Activated naive CD8-positive, alpha-beta T cell treated with anti-CD3 and anti-CD28 coated beads, Interleukin-2, amount 50 U/mL, for 24 hours (primary cell): ENCODE measurements at regions not wholly inside any gene's neighbourhood (a gene's known extent, or its start where the extent isn't known, plus 50 kb on each side); places are given as distances from the start of the nearest gene placed in this dataset.
"Not testable (repeated sequence)": the region's sequence is repeated elsewhere in the genome, so short reads cannot be mapped to it uniquely, and the experiment has no call there.

Source experiments
- ATAC-seq: fragments of 150-1000 bp; cut with Tn5 transposase; one replicate; pipeline ENCODE4 v1.10.0; 2021
- DNase-seq: peaks from one replicate; pipeline ENCODE4 v3.0.0; 2021
- H3K27ac Mint-ChIP-seq: one replicate; pipeline ENCODE4 v1.8.0; 2021; ENCODE audit warnings: mild to moderate bottlenecking, mixed read lengths
- H3K27me3 Mint-ChIP-seq: one replicate; pipeline ENCODE4 v1.8.0; 2021; ENCODE audit warnings: mixed read lengths
- H3K36me3 Mint-ChIP-seq: one replicate; pipeline ENCODE4 v1.8.0; 2021; ENCODE audit warnings: low read depth, mixed read lengths
- H3K4me1 Mint-ChIP-seq: one replicate; pipeline ENCODE4 v1.8.0; 2021; ENCODE audit warnings: mixed read lengths
- H3K4me3 Mint-ChIP-seq: one replicate; pipeline ENCODE4 v1.8.0; 2021; ENCODE audit warnings: mild to moderate bottlenecking, moderate library complexity, mixed read lengths
- H3K9me3 Mint-ChIP-seq: one replicate; pipeline ENCODE4 v1.8.0; 2021; ENCODE audit warnings: mixed read lengths

DNA sequence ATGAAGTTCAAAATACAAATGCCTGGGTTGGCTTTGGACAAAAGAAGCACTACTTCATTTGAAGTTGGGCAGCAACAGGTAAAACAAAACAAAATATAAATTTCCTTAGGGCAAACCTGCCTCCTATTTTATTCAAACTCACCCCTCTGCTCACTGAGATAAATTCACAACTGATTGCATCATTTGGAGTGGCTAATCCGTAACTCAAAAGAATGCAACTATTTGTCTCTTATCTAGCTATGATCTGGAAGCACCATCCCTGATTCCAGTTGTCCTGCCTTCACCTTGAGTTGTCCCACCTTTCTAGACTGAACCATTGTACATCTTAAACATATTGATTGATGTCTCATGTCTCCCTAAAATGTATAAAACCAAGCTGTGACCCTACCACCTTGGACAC, 145.0 kb downstream of the CCER1 start:
- no peak overlapping the region for H3K27ac Mint-ChIP-seq

DNA sequence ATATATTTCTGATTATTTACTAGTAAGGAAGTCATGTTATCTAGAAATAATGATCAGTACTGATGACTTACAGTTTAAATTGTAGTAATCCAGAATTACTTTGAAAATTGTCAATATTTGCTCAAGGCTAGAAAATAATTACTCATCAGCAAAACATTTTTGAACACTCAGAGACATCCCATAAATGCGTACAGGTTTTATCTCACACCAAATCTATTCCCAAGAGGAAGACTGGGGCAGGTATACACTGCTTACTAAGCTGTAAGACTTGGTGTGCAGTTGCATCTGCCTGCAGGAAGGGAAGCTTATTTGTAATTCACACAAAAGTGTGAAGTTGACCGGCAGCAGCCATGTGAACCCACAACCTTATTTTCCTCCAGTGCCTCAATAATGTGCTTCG, 146.4 kb downstream of the CCER1 start:
- DNase-seq = no peak
- no peak for ATAC-seq
- Mint-ChIP-seq H3K36me3 (no peaks in the 10 kb centered on the region), H3K4me3 (no peak overlapping the region), H3K27me3 (peaks cover 1% of the 10 kb centered on the region), H3K4me1 (no peaks in the 10 kb centered on the region), H3K27ac (no peak overlapping the region), H3K9me3 (no peaks in the 10 kb centered on the region)

More for the DNA sequence above, 145.0 kb downstream of the CCER1 start:
- Mint-ChIP-seq H3K4me3 (no peak overlapping the region), H3K9me3 (no peaks in the 10 kb centered on the region), H3K4me1 (no peaks in the 10 kb centered on the region), H3K27me3 (peaks cover 1% of the 10 kb centered on the region), H3K36me3 (no peaks in the 10 kb centered on the region)
- ATAC-seq (no peak), DNase-seq (no peak)

DNA sequence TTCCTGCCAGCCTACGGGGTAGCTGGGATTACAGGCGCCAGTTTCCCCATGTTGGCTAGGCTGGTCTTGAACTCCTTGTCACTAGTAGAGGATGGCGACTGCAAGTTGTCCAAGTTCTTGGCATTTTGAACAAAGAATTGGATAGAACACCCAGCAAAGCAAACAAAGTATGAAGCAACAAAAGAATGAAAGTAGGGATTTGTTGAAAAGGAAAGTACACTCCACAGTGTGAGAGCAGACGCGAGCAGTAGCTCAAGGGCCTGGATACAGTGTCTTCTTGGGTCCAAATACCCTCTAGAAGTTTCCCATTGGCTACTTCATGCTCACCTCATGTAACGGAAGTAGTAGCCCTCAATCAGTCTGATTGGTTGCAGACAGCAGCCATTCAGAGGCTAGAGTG, 152.2 kb downstream of the CCER1 start:
- H3K27me3 Mint-ChIP-seq = peaks cover 1% of the 10 kb centered on the region
- DNase-seq (no peak), ATAC-seq (no peak)
- H3K4me1 Mint-ChIP-seq = no peaks in the 10 kb centered on the region
- no peak overlapping the region for H3K27ac Mint-ChIP-seq
- H3K9me3 Mint-ChIP-seq = peaks cover 5% of the 10 kb centered on the region
- H3K36me3 Mint-ChIP-seq = no peaks in the 10 kb centered on the region
- no peak overlapping the region for H3K4me3 Mint-ChIP-seq

DNA sequence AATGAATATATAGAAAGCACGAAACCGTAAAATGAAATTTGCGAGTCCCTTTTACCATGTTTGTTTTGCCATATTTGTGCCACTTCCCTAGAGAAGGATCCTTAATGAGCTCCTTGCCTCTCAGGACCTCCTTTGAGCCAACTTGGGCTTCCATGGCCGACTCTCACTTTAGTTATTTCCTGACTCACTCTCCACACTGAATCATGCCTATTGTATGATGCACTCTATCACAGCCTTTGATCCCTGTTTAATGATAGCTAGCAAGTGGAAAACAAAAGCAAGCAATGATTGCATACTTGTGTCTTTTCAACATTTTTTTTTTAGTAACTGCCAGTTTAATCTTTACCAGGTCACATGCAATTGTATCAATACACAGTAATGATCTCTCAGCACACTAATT, 153.2 kb downstream of the CCER1 start:
- Mint-ChIP-seq H3K36me3 (no peaks in the 10 kb centered on the region), H3K4me3 (no peak overlapping the region), H3K9me3 (peaks cover 5% of the 10 kb centered on the region), H3K27ac (no peak overlapping the region), H3K4me1 (no peaks in the 10 kb centered on the region), H3K27me3 (no peaks in the 10 kb centered on the region)
- DNase-seq = no peak
- no peak for ATAC-seq

DNA sequence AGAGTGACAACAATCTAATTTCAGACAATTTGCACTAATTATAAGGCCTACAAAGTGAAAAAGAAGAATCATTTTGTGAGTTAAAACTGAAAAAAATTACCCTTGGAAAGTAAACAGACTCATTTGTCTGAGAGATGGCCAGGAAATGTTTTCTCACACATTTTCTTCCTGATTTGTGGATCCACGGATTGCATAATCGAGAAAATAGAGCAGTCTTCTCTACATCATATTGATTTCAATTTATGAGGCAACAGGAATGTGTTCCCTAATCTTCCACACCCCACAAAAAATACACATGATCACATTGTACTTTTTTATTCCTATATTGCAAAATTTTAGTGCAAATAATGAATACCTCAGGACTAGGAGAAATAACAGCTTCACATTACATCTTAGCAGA, 160.8 kb downstream of the CCER1 start:
- H3K27me3 Mint-ChIP-seq = no peaks in the 10 kb centered on the region
- no peak overlapping the region for H3K27ac Mint-ChIP-seq
- no peak overlapping the region for H3K4me3 Mint-ChIP-seq
- DNase-seq (no peak), ATAC-seq (no peak)
- H3K36me3 Mint-ChIP-seq = no peaks in the 10 kb centered on the region
- H3K9me3 Mint-ChIP-seq = no peaks in the 10 kb centered on the region
- H3K4me1 Mint-ChIP-seq = no peaks in the 10 kb centered on the region

DNA sequence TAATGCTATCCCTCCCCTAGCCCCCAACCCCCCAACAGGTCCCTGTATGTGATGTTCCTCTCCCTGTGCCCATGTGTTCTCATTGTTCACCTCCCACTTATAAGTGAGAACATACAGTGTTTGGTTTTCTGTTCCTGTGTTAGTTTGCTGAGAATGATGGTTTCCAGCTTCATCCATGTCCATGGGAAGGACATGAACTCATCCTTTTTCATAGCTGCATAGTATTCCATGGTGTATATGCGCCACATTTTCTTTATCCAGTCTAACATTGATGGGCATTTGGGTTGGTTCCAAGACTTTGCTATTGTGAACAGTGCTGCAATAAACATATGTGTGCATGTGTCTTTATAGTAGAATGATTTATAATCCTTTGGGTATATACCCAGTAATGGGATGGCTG, 162.3 kb downstream of the CCER1 start:
- H3K4me3 Mint-ChIP-seq, H3K4me1 Mint-ChIP-seq, H3K27me3 Mint-ChIP-seq, H3K36me3 Mint-ChIP-seq, H3K9me3 Mint-ChIP-seq, DNase-seq, H3K27ac Mint-ChIP-seq, ATAC-seq: not testable (repeated sequence)

DNA sequence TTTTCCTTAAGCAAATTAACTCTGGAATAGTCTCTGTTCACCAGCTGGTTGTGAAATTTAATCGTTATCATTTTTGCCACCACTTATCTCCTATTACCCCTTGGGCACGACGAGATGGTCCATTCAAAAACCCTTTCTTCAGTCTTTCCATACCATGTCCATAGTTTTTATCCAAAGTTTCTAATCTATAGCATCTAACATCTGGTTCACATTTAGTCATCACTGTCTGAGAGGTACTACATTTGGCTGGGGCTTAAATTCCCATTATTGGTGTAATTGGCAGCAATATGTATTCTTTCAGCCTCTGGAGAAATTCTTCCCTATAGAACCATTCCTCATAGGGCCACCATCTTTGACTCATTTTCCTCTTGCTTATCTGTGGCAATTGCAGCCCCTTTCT, 163.5 kb downstream of the CCER1 start:
- Mint-ChIP-seq H3K36me3 (no peaks in the 10 kb centered on the region), H3K27me3 (no peaks in the 10 kb centered on the region), H3K4me3 (no peak overlapping the region), H3K9me3 (peaks cover 3% of the 10 kb centered on the region), H3K27ac (no peak overlapping the region), H3K4me1 (no peaks in the 10 kb centered on the region)
- ATAC-seq = no peak
- DNase-seq = no peak

DNA sequence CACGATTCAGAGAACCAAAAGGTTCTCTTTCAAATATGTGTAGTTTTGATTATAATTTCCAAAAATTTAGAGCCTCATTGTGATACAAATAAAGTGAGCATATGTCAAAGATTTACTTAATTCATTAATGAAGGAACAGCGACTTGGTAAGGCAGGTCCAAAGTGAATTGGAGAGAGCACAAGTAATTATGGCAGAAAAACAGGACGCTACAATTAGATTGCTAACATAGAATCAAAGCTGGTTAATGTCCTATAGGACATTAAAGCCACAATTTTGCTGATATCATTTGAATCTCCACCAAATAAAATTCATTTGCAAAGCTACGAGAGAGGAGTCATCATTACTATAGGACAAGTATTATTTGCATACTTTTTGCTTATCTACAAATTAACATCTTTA, 164.2 kb downstream of the CCER1 start:
- Mint-ChIP-seq H3K4me1 (no peaks in the 10 kb centered on the region), H3K27ac (no peak overlapping the region), H3K36me3 (no peaks in the 10 kb centered on the region), H3K4me3 (no peak overlapping the region), H3K27me3 (no peaks in the 10 kb centered on the region), H3K9me3 (peaks cover 8% of the 10 kb centered on the region)
- DNase-seq (no peak), ATAC-seq (no peak)

DNA sequence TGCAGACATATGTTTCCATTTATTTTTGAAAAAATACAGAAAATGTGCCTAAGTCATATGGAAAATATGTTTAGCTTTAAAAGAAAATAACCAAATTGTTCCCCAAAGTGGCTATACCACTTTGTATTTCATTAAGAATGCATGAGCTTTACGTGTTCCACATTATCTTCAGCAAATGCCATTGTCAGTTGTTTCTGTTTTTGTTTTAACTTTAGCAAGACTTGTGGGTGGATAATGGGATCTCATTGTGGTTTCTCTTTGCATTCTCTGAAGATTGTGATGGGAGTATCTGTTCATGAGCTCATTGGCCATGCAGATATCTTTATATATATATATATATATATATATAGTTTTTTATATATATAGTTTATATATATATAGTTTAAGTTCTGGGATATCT, 181.5 kb downstream of the CCER1 start:
- Mint-ChIP-seq H3K36me3 (no peaks in the 10 kb centered on the region), H3K27me3 (no peaks in the 10 kb centered on the region), H3K27ac (no peak overlapping the region), H3K9me3 (no peaks in the 10 kb centered on the region), H3K4me1 (no peaks in the 10 kb centered on the region), H3K4me3 (no peak overlapping the region)
- DNase-seq (no peak), ATAC-seq (no peak)

DNA sequence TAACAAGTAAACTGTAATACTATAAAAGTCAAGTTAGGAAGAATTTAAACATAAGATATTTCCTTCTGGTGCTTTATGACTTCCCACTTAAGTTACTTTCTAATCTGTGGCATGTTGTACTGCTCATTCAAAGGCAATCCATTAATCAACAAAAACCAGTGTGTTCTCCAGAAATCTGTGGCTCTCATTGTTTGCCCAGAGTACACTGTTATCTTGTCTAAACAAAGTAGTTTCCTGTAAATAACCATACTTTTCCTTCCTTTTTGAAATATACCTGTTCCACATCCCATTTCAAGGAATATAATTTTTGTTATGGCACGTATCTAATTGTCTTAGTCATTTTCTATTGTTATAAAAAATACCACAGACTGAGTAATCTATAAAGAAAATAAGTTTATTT, 184.1 kb downstream of the CCER1 start:
- Mint-ChIP-seq H3K4me3 (no peak overlapping the region), H3K36me3 (no peaks in the 10 kb centered on the region), H3K4me1 (no peaks in the 10 kb centered on the region), H3K27me3 (no peaks in the 10 kb centered on the region), H3K27ac (no peak overlapping the region), H3K9me3 (no peaks in the 10 kb centered on the region)
- ATAC-seq = no peak
- DNase-seq = no peak

DNA sequence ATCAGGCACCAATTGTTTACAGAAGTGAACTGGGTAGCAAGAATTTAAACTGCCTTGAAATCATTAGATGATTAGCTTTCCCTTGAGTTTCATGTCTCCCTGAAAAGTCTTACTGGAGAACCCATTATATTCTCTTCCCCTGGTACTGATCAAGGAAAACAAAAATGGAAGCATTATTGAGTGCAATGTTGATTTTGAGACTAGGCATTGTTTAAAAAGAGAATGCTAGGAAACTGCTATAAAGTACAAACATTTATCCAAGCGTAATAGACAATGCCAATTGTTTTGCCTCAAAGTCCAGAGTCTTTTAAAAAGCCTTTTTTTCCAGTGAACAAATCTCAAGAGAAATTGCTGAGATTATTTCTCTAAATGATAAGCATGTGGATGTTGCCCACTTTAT, 197.0 kb downstream of the CCER1 start:
- H3K9me3 Mint-ChIP-seq = peaks cover 8% of the 10 kb centered on the region
- no peaks in the 10 kb centered on the region for H3K4me1 Mint-ChIP-seq

DNA sequence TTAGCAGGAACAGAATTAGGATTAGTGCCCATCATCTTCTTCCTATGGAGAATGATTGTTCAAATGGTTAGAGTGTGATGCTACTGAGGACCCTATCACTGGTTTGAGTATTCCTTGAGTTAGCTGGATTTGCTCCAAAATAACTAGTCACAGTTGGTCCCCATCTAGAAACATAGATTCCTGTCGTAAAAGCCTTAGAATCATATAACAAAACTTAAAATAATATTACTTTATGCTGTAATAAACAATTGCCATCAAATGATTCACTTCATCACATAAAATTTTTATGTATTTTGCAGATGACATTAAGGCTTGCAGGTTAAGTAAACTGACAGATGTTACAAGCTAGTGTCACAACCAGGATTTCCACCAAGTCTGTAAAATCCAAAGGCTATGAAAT, 209.8 kb downstream of the CCER1 start:
- Mint-ChIP-seq H3K27ac (no peak overlapping the region), H3K27me3 (no peaks in the 10 kb centered on the region), H3K9me3 (peaks cover 10% of the 10 kb centered on the region), H3K4me1 (no peaks in the 10 kb centered on the region), H3K4me3 (no peak overlapping the region), H3K36me3 (no peaks in the 10 kb centered on the region)
- no peak for DNase-seq
- ATAC-seq = no peak

More for the DNA sequence above, 197.0 kb downstream of the CCER1 start:
- Mint-ChIP-seq H3K27me3 (no peaks in the 10 kb centered on the region), H3K36me3 (no peaks in the 10 kb centered on the region), H3K4me3 (no peak overlapping the region), H3K27ac (no peak overlapping the region)
- ATAC-seq = no peak
- no peak for DNase-seq

DNA sequence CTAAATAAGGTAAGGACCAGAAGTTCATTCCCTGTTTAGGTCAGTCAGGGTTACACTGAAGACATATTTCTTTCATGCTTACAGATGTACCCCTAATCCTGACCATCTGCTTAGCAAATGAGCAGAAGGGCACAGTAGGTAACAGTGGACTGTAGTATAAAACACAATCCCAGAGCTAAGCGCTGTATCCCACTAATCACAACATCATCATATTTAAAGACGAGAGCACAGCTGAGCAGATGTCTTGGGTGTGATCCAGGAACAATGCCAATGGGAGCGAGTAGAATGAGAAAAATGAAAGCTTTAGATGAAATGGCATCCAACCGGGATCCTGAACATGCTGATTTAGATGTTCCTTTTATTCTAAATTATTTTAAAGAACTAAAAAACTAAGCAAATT, 213.4 kb downstream of the CCER1 start:
- H3K4me3 Mint-ChIP-seq = no peak overlapping the region
- no peak overlapping the region for H3K27ac Mint-ChIP-seq
- H3K27me3 Mint-ChIP-seq = no peaks in the 10 kb centered on the region
- no peak for DNase-seq
- no peaks in the 10 kb centered on the region for H3K36me3 Mint-ChIP-seq
- no peaks in the 10 kb centered on the region for H3K4me1 Mint-ChIP-seq
- peaks cover 6% of the 10 kb centered on the region for H3K9me3 Mint-ChIP-seq
- ATAC-seq = no peak

DNA sequence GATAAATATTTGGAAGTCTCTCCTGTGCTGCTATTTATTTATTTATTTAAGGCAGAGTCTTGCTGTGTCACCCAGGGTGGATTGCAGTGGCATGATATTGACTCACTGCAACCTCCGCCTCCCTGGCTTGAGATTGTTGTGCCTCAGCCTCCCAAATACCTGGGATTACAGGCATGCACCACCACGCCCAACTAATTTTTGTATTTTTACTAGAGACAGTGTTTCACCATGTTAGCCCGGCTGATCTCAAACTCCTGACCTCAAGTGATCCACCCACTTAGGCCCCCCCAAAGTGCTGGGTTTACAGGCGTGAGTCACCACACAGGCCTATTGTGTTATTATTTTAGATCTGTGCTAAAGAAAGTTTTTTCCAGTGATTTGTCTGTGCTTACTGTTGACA, 225.2 kb downstream of the CCER1 start:
- Mint-ChIP-seq H3K36me3 (no peaks in the 10 kb centered on the region), H3K4me3 (no peak overlapping the region), H3K27me3 (no peaks in the 10 kb centered on the region), H3K27ac (no peak overlapping the region), H3K4me1 (no peaks in the 10 kb centered on the region), H3K9me3 (peaks cover 4% of the 10 kb centered on the region)
- DNase-seq (no peak), ATAC-seq (no peak)

DNA sequence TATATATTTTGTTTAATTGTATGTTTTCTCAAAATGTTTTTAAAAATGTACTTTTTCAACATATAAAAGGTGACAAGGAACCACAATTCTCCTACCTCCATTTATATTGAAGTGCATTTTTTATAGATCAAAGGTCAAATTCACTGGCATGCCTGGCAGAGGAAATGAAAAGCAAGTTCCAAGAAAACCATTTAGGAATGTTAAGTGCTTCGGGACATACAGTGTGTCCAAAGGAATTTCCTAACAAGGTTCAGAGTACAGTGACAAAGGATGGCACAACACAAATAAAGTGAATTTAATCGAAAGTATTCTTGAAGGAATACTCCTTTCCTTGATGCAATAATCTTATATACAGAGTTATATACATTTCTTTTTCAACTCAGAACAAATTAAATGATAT, 242.3 kb downstream of the CCER1 start:
- Mint-ChIP-seq H3K27ac (no peak overlapping the region), H3K4me3 (no peak overlapping the region), H3K36me3 (no peaks in the 10 kb centered on the region), H3K27me3 (no peaks in the 10 kb centered on the region), H3K4me1 (no peaks in the 10 kb centered on the region), H3K9me3 (no peaks in the 10 kb centered on the region)
- ATAC-seq = no peak
- DNase-seq = no peak

DNA sequence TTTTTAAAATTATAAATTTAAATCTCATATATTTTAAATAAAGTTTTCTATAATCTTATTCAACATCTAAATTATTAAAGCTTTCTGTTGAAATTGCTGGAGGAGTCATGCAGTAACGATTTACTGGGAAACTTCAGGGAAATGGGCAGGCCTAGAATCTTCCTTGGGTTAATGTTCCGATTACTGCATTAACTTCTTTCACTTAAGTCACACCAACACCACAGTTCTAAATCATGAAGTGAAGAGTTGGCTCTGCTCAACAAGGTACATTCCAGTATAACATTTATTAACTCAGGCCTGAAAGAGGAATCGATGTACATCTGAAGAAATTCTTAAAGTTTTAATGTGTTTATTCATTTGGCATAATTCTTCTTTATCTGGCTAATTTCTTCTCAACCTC, 244.3 kb downstream of the CCER1 start:
- no peak overlapping the region for H3K4me3 Mint-ChIP-seq
- H3K36me3 Mint-ChIP-seq = no peaks in the 10 kb centered on the region
- no peaks in the 10 kb centered on the region for H3K4me1 Mint-ChIP-seq
- H3K27me3 Mint-ChIP-seq = no peaks in the 10 kb centered on the region
- no peak for ATAC-seq
- H3K27ac Mint-ChIP-seq = no peak overlapping the region
- no peak for DNase-seq
- no peaks in the 10 kb centered on the region for H3K9me3 Mint-ChIP-seq
